ENCODE measurements at regions not wholly inside any gene's neighbourhood (a gene's known extent, or its start where the extent isn't known, plus 50 kb on each side); places are given as distances from the start of the nearest gene placed in this dataset.

GRCh38 chr17:74089380-74089779 is 114.1 kb upstream of the RPL38 start:
- H3K4me2 ChIP-seq (ENCODE audit: low read length) = no peak overlapping the region
- no peak for TF ChIP-seq CTCF (IDR thresholded peaks at IDR 0.05; ENCODE audit: low read length)
- TF ChIP-seq EZH2 (IDR thresholded peaks at IDR 0.05; ENCODE audit: borderline replicate concordance, low read length) = no peak
- no peak overlapping the region for H3K27ac ChIP-seq (ENCODE audit: low read depth, low read length, poor library complexity, severe bottlenecking)
- peaks cover 6% of the 10 kb centered on the region; the same call in 1 of the 2 replicates for H3K9me3 ChIP-seq (ENCODE audit: low read length)
- no peaks in the 10 kb centered on the region for H3K27me3 ChIP-seq (ENCODE audit: insufficient read depth, low read length)
- H4K20me1 ChIP-seq (ENCODE audit: insufficient read depth, low read length) = no peaks in the 10 kb centered on the region
- H3K9me2 ChIP-seq (ENCODE audit: low read depth, low read length) = no peaks in the 10 kb centered on the region
- no peak overlapping the region for H3K4me3 ChIP-seq (ENCODE audit: low read depth, low read length, poor library complexity, severe bottlenecking)
- H3K4me1 ChIP-seq (ENCODE audit: insufficient read depth, low read length, severe bottlenecking) = no peaks in the 10 kb centered on the region
- no peak overlapping the region for H3K9ac ChIP-seq (ENCODE audit: low read length)
- no peaks in the 10 kb centered on the region; the same call in 1 of the 2 replicates for H3K36me3 ChIP-seq (ENCODE audit: insufficient read depth, low read length)
- no peaks in the 10 kb centered on the region for H3K79me2 ChIP-seq (ENCODE audit: insufficient read depth, low read length)
- H3F3A ChIP-seq (ENCODE audit: insufficient read depth, low read length) = no peaks in the 10 kb centered on the region
- H2AFZ ChIP-seq (ENCODE audit: low read length) = no peak overlapping the region

- Histone ChIP-seq H3K9me3 (ENCODE audit: low read length) (peaks cover 4% of the 10 kb centered on the region; the same call in 1 of the 2 replicates), H4K20me1 (ENCODE audit: insufficient read depth, low read length) (no peaks in the 10 kb centered on the region), H3K4me1 (ENCODE audit: insufficient read depth, low read length, severe bottlenecking) (no peaks in the 10 kb centered on the region), H3K27me3 (ENCODE audit: insufficient read depth, low read length) (no peaks in the 10 kb centered on the region), H3K9me2 (ENCODE audit: low read depth, low read length) (no peaks in the 10 kb centered on the region), H3K4me3 (ENCODE audit: low read depth, low read length, poor library complexity, severe bottlenecking) (no peak overlapping the region), H3K4me2 (ENCODE audit: low read length) (no peak overlapping the region), H3K79me2 (ENCODE audit: insufficient read depth, low read length) (no peaks in the 10 kb centered on the region), H2AFZ (ENCODE audit: low read length) (no peak overlapping the region), H3K9ac (ENCODE audit: low read length) (no peak overlapping the region), H3K36me3 (ENCODE audit: insufficient read depth, low read length) (no peaks in the 10 kb centered on the region; the same call in 1 of the 2 replicates), H3F3A (ENCODE audit: insufficient read depth, low read length) (no peaks in the 10 kb centered on the region), H3K27ac (ENCODE audit: low read depth, low read length, poor library complexity, severe bottlenecking) (no peak overlapping the region)
- TF ChIP-seq CTCF (IDR thresholded peaks at IDR 0.05; ENCODE audit: low read length) (peak; percentile 91), EZH2 (IDR thresholded peaks at IDR 0.05; ENCODE audit: borderline replicate concordance, low read length) (no peak)
Measured at GRCh38 chr17:74089869-74090464, 113.5 kb upstream of the RPL38 start.

- Histone ChIP-seq H4K20me1 (ENCODE audit: insufficient read depth, low read length) (no peaks in the 10 kb centered on the region), H3K79me2 (ENCODE audit: insufficient read depth, low read length) (no peaks in the 10 kb centered on the region), H2AFZ (ENCODE audit: low read length) (no peak overlapping the region), H3K27ac (ENCODE audit: low read depth, low read length, poor library complexity, severe bottlenecking) (no peak overlapping the region), H3K4me2 (ENCODE audit: low read length) (no peak overlapping the region), H3K27me3 (ENCODE audit: insufficient read depth, low read length) (no peaks in the 10 kb centered on the region), H3K4me3 (ENCODE audit: low read depth, low read length, poor library complexity, severe bottlenecking) (no peak overlapping the region), H3K9me2 (ENCODE audit: low read depth, low read length) (no peaks in the 10 kb centered on the region), H3K4me1 (ENCODE audit: insufficient read depth, low read length, severe bottlenecking) (no peaks in the 10 kb centered on the region), H3K9me3 (ENCODE audit: low read length) (no peaks in the 10 kb centered on the region), H3F3A (ENCODE audit: insufficient read depth, low read length) (no peaks in the 10 kb centered on the region), H3K9ac (ENCODE audit: low read length) (no peak overlapping the region), H3K36me3 (ENCODE audit: insufficient read depth, low read length) (no peaks in the 10 kb centered on the region)
- TF ChIP-seq CTCF (IDR thresholded peaks at IDR 0.05; ENCODE audit: low read length) (no peak), EZH2 (IDR thresholded peaks at IDR 0.05; ENCODE audit: borderline replicate concordance, low read length) (no peak)
Measured at GRCh38 chr17:74094651-74095050, 108.8 kb upstream of the RPL38 start.

Measured in OCI-LY1 (cell line).